Kidney epithelial cell (primary cell): ENCODE measurements at regions not wholly inside any gene's neighbourhood (a gene's known extent, or its start where the extent isn't known, plus 50 kb on each side); places are given as distances from the start of the nearest gene placed in this dataset.

Source experiments
- DNase-seq: peaks from one replicate; pipeline ENCODE4 v3.0.0-alpha.2; 2010; ENCODE audit warnings: low read depth
- H3K27me3 ChIP-seq: 2 replicates; pipeline ENCODE4 v1.6.0; 2011; ENCODE audit warnings: low read length; ENCODE audit not compliant: control insufficient read depth, insufficient read depth
- H3K36me3 ChIP-seq: 2 replicates; pipeline ENCODE4 v1.5.1; 2011; ENCODE audit warnings: low read length; ENCODE audit not compliant: control insufficient read depth, insufficient read depth
- H3K4me3 ChIP-seq: 2 replicates; pipeline ENCODE4 v1.5.1; 2011; ENCODE audit warnings: low read depth, mild to moderate bottlenecking, control low read depth, low read length
- TF ChIP-seq, protein P1 (sequence below): IDR thresholded peaks from 2 replicates; pipeline ENCODE4 v1.5.1; 2011; ENCODE audit warnings: mild to moderate bottlenecking, moderate library complexity, low read length, control low read depth, inconsistent platforms; ENCODE audit not compliant: insufficient read depth, poor library complexity, severe bottlenecking

DNA sequence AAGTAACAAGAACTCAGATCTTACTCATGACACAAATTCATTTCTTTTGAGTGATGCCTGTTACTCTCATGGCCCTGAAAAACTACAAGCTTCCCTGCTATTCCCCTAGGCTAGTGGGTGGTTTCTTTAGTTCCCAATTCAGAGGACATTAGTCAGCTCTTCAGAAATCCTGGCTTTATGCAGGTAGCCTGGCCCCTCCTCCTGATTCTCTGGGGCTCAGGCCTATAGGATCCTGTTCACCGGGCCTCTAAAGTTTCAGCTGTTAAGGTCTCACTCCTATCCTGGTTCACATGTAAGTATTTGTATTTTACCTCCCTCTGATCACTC, 87.3 kb upstream of the IRX5 start:
- TF ChIP-seq, protein P1, sequence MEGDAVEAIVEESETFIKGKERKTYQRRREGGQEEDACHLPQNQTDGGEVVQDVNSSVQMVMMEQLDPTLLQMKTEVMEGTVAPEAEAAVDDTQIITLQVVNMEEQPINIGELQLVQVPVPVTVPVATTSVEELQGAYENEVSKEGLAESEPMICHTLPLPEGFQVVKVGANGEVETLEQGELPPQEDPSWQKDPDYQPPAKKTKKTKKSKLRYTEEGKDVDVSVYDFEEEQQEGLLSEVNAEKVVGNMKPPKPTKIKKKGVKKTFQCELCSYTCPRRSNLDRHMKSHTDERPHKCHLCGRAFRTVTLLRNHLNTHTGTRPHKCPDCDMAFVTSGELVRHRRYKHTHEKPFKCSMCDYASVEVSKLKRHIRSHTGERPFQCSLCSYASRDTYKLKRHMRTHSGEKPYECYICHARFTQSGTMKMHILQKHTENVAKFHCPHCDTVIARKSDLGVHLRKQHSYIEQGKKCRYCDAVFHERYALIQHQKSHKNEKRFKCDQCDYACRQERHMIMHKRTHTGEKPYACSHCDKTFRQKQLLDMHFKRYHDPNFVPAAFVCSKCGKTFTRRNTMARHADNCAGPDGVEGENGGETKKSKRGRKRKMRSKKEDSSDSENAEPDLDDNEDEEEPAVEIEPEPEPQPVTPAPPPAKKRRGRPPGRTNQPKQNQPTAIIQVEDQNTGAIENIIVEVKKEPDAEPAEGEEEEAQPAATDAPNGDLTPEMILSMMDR, result no peak
- no peak for DNase-seq
- no peaks in the 10 kb centered on the region for H3K27me3 ChIP-seq
- H3K36me3 ChIP-seq, result no peaks in the 10 kb centered on the region
- no peak overlapping the region for H3K4me3 ChIP-seq

DNA sequence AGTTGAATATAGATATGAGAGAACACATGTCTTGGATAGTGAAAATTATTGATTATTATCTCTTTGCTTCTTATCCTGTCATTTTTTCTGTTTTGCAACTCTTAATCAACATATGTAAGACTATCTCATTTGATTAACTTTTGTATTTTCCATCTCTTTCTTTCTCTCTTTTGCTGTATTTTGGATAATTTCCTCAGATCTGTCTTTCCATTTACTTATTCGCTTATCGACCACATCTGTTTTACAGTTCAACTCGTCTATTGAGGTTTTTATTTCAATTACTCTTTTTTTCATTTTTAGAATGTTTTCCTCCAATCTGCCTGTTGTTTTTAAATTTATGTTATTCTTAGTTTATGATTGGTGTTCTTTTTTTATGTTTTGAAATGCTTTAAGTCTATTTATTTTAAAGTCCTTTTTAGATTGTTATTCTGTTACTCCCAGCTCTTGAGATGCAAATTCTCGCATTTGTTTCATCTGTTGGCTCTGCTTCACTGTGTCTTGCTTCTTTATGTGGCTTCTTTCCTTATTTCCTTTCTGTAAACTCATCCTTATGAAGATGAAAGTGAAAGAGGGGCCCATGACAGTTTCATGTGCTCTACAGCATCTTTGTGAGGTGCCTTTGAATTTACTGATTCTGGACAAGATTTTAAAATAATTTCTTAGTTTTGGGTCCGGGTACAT, 87.8 kb upstream of the IRX5 start:
- H3K4me3 ChIP-seq, result no peak overlapping the region
- DNase-seq, result no peak
- no peaks in the 10 kb centered on the region for H3K36me3 ChIP-seq
- no peaks in the 10 kb centered on the region for H3K27me3 ChIP-seq
- TF ChIP-seq, protein P1, result no peak

DNA sequence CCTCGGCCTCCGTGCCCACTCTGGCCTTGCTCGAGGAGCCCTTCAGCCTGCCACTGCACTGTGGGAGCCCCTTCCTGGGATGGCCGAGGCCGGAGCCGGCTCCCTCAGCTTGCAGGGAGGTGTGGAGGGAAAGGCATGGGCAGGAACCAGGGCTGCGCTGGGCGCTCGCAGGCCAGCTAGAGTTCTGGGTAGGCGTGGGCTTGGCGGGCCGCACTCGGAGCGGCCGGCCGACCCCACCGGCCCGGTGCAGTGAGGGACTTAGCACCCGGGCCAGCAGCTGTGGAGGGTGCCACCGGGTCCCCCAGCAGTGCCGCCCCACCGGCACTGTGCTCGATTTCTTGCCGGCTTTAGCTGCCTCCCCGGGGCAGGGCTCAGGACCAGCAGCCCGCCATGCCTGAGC, 101.0 kb upstream of the IRX5 start:
- TF ChIP-seq, protein P1, result no peak
- DNase-seq, result no peak
- H3K27me3 ChIP-seq, result no peaks in the 10 kb centered on the region
- no peaks in the 10 kb centered on the region for H3K36me3 ChIP-seq
- no peak overlapping the region for H3K4me3 ChIP-seq

DNA sequence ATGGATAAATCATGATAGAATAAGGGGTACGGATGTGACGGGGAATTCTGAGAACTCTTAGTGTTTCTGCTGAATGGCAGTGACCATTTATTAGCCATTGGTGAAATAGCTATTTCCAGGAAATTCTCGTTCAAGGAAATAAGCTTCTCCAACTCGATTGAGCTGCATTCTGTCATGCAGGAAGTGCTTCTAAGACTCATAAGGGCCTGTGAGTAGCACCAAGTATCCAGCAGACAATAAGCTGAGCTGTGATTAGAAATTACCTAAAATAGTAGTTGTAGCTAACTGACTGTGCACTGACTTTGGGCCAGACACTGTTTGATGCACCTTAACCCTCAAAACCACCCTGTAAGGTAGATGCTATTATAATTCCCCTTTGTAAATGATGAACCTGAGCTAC, 107.8 kb upstream of the IRX5 start:
- TF ChIP-seq, protein P1, result no peak
- DNase-seq, result no peak
- Histone ChIP-seq H3K4me3 (no peak overlapping the region), H3K36me3 (no peaks in the 10 kb centered on the region), H3K27me3 (no peaks in the 10 kb centered on the region)

DNA sequence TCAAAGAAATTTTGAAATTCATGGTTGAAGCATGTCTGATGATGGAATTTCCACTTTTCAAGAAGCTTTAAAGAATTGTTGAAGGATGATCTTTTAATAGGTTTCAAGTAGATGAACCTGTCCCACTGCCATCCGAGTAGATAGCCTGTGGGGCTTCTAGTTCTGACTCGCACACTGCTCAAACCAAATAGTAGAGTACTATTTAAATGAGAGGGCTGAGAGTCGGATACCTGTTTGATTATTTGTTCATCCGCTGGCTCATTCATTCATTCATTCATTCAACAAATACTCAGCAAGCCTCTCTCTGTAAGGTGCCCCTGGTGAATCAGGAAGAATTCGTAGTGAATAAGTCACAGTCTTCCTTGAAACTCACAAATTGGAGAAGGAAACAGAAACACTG, 108.2 kb upstream of the IRX5 start:
- no peaks in the 10 kb centered on the region for H3K36me3 ChIP-seq
- TF ChIP-seq, protein P1, result no peak
- DNase-seq, result no peak
- H3K4me3 ChIP-seq, result no peak overlapping the region
- no peaks in the 10 kb centered on the region for H3K27me3 ChIP-seq

DNA sequence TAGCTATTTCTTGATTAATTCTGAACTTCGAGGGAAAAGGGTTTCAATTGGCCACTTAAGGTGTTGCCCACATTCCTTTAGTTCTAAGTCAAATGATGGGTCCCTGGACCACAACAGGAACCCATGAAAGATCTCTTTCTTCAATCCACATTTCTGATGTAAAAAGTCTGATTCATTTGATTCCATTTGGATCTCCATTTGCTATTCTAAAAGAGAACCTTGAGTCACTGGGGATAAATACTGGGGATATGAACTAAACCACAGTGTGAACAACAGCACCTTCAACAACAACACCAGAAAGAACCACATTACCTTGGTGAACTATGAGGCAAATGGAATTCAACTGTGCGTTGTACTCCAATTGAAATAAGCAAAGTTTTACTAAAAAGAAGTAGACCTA, 108.9 kb upstream of the IRX5 start:
- TF ChIP-seq, protein P1, result no peak
- Histone ChIP-seq H3K4me3 (no peak overlapping the region), H3K27me3 (no peaks in the 10 kb centered on the region), H3K36me3 (no peaks in the 10 kb centered on the region)
- no peak for DNase-seq
